ENCODE measurements at regions not wholly inside any gene's neighbourhood (a gene's known extent, or its start where the extent isn't known, plus 50 kb on each side); places are given as distances from the start of the nearest gene placed in this dataset.

DNA sequence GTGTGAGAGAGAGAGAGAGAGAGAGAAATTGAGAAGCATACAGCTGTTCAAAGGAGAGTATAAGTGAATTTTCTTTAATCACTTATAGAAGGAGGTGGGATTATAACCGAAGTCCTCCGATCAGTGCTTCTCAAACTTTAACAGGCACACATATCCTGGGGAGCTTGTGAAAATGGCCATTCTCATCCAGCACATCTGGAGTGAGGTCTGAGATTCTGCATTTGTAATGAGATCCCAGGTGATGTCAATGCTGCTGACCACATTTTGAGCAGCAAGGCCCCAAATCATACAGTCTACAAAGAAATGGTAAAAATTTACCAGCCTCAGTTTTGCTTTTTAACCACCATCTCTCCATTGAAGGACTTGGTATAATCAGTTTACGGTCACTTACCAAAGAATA lies 219.0 kb downstream of the PTEN start:
- Histone ChIP-seq H3K4me1 (ENCODE audit: low read depth) (peaks cover 9% of the 10 kb centered on the region), H3K27ac (no peak overlapping the region), H3K4me3 (no peak overlapping the region), H3K27me3 (no peaks in the 10 kb centered on the region), H3K36me3 (no peaks in the 10 kb centered on the region), H3K9me3 (ENCODE audit: low read depth) (no peaks in the 10 kb centered on the region)
- TF ChIP-seq, protein P1, sequence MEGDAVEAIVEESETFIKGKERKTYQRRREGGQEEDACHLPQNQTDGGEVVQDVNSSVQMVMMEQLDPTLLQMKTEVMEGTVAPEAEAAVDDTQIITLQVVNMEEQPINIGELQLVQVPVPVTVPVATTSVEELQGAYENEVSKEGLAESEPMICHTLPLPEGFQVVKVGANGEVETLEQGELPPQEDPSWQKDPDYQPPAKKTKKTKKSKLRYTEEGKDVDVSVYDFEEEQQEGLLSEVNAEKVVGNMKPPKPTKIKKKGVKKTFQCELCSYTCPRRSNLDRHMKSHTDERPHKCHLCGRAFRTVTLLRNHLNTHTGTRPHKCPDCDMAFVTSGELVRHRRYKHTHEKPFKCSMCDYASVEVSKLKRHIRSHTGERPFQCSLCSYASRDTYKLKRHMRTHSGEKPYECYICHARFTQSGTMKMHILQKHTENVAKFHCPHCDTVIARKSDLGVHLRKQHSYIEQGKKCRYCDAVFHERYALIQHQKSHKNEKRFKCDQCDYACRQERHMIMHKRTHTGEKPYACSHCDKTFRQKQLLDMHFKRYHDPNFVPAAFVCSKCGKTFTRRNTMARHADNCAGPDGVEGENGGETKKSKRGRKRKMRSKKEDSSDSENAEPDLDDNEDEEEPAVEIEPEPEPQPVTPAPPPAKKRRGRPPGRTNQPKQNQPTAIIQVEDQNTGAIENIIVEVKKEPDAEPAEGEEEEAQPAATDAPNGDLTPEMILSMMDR (IDR thresholded peaks at IDR 0.05; ENCODE audit: low read depth, low read length), result no peak
- no peak for DNase-seq (ENCODE audit: low read depth in 1 of 2, low spot score in 1 of 2)

DNA sequence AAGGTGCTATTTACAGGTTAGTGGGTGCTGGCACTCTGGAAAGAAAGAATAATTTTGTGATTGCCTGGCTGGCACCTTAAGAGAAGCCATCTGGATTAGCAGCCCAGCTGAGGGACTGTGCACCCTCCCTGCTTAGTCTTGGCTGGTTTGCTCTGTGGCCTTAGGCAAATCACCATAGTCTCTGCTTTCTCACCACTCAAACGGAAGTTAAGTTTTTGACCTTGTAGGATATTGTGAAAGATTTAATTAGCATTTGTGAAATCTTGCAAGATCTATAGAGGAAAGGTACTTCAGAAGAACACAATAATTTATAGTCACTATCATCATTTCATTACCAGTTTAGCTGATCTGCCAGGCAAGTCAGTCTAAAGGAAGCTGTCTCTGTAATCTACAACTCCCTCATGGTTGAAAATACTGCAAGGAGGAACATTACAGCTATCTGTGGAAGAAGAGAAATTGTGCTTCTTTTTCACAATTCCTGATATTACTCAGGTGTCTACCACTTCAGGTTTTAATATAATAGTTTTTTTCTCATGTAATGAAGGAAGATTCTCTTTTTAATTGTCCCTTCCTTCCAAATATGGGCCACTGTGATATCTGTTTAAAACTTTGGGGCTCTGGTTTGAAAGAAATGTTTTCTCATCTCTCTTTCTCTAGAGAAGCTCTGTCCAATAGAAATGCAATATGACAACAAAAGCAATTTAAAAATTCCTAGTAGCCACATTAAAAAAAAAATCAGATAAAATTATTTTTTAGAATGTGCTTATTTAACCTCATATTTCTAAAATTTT lies 219.6 kb downstream of the PTEN start:
- Histone ChIP-seq H3K9me3 (ENCODE audit: low read depth) (no peaks in the 10 kb centered on the region), H3K4me1 (ENCODE audit: low read depth) (peaks cover 9% of the 10 kb centered on the region), H3K4me3 (no peak overlapping the region), H3K27me3 (no peaks in the 10 kb centered on the region), H3K36me3 (no peaks in the 10 kb centered on the region), H3K27ac (no peak overlapping the region)
- TF ChIP-seq, protein P1 (IDR thresholded peaks at IDR 0.05; ENCODE audit: low read depth, low read length), result no peak
- no peak for DNase-seq (ENCODE audit: low read depth in 1 of 2, low spot score in 1 of 2)

DNA sequence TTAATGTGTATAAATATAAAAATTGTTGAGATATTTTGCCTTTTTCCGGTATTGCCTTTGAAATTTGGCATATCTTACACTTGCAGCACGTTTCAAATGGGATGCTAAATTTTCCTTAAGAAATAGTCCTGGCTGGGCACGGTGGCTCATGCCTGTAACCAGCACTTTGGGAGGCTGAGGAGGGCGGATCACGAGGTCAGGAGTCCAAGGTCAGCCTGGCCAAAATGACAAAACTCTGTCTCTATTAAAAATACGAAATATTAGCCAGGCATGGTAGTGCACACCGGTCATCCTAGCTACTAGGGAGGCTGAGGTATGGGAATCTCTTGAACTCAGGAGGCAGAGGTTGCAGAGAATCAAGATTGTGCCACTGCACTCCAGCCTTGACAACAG lies 220.2 kb downstream of the PTEN start:
- TF ChIP-seq, protein P1 (IDR thresholded peaks at IDR 0.05; ENCODE audit: low read depth, low read length), result no peak

DNA sequence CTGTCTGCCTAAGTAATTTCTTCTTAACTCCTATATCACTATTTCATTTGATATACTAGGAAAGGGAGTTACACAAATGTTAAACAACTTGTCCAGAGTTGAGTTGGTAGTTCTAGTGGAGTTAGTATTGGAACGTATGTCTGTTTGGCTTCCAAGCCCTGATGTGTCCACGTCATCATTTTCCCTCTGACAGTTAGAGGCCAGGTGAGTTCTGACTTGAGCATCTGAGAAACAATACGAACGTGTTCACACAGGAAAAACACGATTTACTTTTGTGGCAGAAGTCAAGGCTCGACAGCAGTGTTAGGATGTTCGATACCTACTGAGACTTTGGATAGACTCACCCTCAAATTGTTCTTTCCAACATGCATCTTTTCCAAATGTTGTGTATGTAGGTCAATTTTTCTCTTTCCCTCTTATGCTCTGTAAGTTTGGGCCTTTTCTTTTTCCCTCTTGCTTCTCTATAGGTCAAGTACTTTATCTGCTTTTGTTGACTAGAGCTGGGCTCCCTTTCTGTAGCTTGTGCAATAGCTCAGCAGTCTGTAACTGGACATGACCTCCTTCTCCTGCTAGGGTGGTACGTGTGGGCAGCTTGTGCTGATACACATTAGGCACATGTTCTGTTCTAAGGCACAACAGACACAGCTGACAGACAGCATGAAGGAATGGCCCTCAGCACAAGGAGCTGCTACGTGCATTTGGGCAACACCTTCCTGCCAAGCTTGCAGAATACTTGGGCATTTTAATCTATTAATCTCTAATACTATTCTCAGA lies 222.9 kb downstream of the PTEN start:
- Histone ChIP-seq H3K27ac (no peak overlapping the region), H3K36me3 (no peaks in the 10 kb centered on the region)

More for the DNA sequence above, 220.2 kb downstream of the PTEN start:
- Histone ChIP-seq H3K4me3 (no peak overlapping the region), H3K9me3 (ENCODE audit: low read depth) (no peaks in the 10 kb centered on the region), H3K4me1 (ENCODE audit: low read depth) (peaks cover 9% of the 10 kb centered on the region), H3K27ac (no peak overlapping the region), H3K36me3 (no peaks in the 10 kb centered on the region), H3K27me3 (no peaks in the 10 kb centered on the region)
- no peak for DNase-seq (ENCODE audit: low read depth in 1 of 2, low spot score in 1 of 2)

DNA sequence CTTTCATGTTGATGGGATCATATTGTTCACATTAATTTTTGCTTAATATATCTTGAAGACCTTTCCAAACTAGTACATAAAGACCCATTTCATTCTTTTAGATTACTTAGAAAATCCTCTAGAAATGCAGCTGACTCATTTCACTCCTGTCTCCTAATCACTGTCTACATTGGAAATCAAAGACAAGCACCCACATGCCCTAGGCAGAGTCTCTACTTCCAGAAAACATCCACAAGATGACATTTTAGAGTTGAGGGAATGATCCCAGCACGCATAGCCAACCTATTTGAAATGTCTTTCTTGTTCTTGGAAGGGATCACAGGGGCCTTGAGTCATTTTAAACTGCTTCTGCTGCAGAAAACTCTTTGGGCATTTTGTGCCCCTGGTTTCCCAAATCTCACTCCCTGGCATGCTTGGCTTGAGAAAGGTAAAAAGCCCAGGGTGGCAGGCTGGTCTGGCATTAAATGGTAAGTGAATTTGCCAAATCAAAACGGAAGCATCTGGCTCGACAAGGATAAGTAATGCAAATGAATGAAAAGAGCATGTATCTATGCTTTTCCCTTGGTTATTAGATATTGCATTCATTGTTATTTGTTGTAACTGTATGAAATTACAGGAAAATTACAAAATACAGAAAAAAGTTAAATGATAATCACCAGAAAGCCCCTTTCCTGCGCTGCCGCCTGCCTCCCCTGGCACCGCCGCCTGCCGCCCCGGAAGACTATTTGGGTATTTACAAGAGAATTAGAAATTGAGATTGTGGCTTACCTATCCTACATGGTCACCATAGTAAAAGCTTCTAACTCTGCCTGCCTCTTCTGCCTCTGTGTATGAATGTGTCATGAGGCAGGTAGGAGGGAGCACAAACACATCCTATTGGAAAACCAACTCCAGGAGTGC lies 225.3 kb downstream of the PTEN start:
- no peak overlapping the region for H3K4me3 ChIP-seq
- H3K36me3 ChIP-seq, result no peaks in the 10 kb centered on the region
- peaks cover 3% of the 10 kb centered on the region for H3K4me1 ChIP-seq (ENCODE audit: low read depth)
- no peak for DNase-seq (ENCODE audit: low read depth in 1 of 2, low spot score in 1 of 2)
- TF ChIP-seq, protein P1 (IDR thresholded peaks at IDR 0.05; ENCODE audit: low read depth, low read length), result no peak
- H3K9me3 ChIP-seq (ENCODE audit: low read depth), result no peaks in the 10 kb centered on the region
- no peak overlapping the region for H3K27ac ChIP-seq
- no peaks in the 10 kb centered on the region for H3K27me3 ChIP-seq

More for the DNA sequence above, 222.9 kb downstream of the PTEN start:
- Histone ChIP-seq H3K27me3 (no peaks in the 10 kb centered on the region), H3K9me3 (ENCODE audit: low read depth) (no peaks in the 10 kb centered on the region), H3K4me1 (ENCODE audit: low read depth) (no peaks in the 10 kb centered on the region), H3K4me3 (no peak overlapping the region)
- DNase-seq (ENCODE audit: low read depth in 1 of 2, low spot score in 1 of 2), result peak; percentile 2 to 33
- TF ChIP-seq, protein P1 (IDR thresholded peaks at IDR 0.05; ENCODE audit: low read depth, low read length), result no peak
